Colonic mucosa (tissue), 4 donors: ENCODE measurements at regions not wholly inside any gene's neighbourhood (a gene's known extent, or its start where the extent isn't known, plus 50 kb on each side); places are given as distances from the start of the nearest gene placed in this dataset.

Experiments
- DNase-seq: peaks from one replicate; pipeline ENCODE4 v3.0.0-alpha.2; 2020
- H3K27ac ChIP-seq: fragments of 200-600 bp; one replicate; pipeline ENCODE4 v1.8.0; 2021
- H3K27me3 ChIP-seq: fragments of 200-600 bp; one replicate; pipeline ENCODE4 v1.8.0; 2021
- H3K36me3 ChIP-seq: fragments of 200-600 bp; one replicate; pipeline ENCODE4 v1.8.0; 2021
- H3K4me1 ChIP-seq: fragments of 200-600 bp; one replicate; pipeline ENCODE4 v1.8.0; 2021; ENCODE audit warnings: mild to moderate bottlenecking
- H3K4me3 ChIP-seq: fragments of 200-600 bp; one replicate; pipeline ENCODE4 v1.8.0; 2021
- H3K9ac ChIP-seq, 2 donors: one replicate each; pipeline ENCODE4 v1.7.0; 2013; ENCODE audit warnings: control low read depth in 2 of 2, low read depth in 2 of 2, low read length in 2 of 2
- H3K9me3 ChIP-seq: fragments of 200-600 bp; one replicate; pipeline ENCODE4 v1.8.0; 2021
- intact Hi-C: fragments of 100-400 bp; cut with DNase I; formaldehyde crosslinking; loops from one replicate; pipeline ENCODE4 v1.14.1; 2022
- TF ChIP-seq, protein P1 (sequence below): fragments of 200-600 bp; IDR thresholded peaks from one replicate; pipeline ENCODE4 v1.8.0; 2022; ENCODE audit warnings: antibody characterized with exemption, mild to moderate bottlenecking
- donor health status: healthy.
- donor health status: DM: no; HTN: no; CAD: no.
- donor health status: DM: no; HTN: no; CAD: no.

DNA sequence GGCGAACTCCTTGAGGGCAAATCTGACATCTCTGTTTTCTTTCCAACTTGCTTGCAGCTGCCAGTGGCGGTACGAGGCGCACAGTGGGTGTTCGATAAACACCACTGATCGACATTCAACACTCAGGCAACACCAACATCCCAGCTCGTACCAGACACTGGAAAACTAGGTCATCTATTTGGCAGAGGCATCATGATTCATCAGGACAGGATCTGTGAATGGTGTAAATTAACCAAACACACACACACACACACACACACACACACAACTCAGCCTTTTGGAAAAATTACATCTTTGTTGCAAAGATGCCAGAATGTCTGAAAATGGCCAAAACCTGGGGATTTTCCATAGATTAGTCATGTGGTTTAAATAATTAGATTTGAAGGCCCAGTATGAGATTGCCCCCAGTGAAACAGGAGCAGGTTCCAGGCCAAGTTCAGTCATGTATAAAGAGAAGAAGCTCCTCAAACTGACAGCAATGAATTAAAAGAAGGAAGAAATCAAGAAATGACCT, 150.5 kb upstream of the NCKAP5 start:
- TF ChIP-seq, protein P1, sequence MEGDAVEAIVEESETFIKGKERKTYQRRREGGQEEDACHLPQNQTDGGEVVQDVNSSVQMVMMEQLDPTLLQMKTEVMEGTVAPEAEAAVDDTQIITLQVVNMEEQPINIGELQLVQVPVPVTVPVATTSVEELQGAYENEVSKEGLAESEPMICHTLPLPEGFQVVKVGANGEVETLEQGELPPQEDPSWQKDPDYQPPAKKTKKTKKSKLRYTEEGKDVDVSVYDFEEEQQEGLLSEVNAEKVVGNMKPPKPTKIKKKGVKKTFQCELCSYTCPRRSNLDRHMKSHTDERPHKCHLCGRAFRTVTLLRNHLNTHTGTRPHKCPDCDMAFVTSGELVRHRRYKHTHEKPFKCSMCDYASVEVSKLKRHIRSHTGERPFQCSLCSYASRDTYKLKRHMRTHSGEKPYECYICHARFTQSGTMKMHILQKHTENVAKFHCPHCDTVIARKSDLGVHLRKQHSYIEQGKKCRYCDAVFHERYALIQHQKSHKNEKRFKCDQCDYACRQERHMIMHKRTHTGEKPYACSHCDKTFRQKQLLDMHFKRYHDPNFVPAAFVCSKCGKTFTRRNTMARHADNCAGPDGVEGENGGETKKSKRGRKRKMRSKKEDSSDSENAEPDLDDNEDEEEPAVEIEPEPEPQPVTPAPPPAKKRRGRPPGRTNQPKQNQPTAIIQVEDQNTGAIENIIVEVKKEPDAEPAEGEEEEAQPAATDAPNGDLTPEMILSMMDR: no peak
- H3K4me1 ChIP-seq: no peaks in the 10 kb centered on the region
- no peaks in the 10 kb centered on the region for H3K9me3 ChIP-seq
- no peak overlapping the region for H3K27ac ChIP-seq
- no peak overlapping the region for H3K9ac ChIP-seq
- no peaks in the 10 kb centered on the region for H3K36me3 ChIP-seq
- no peaks in the 10 kb centered on the region for H3K27me3 ChIP-seq
- intact Hi-C loops: no loop called here
- no peak for DNase-seq
- no peak overlapping the region for H3K4me3 ChIP-seq

DNA sequence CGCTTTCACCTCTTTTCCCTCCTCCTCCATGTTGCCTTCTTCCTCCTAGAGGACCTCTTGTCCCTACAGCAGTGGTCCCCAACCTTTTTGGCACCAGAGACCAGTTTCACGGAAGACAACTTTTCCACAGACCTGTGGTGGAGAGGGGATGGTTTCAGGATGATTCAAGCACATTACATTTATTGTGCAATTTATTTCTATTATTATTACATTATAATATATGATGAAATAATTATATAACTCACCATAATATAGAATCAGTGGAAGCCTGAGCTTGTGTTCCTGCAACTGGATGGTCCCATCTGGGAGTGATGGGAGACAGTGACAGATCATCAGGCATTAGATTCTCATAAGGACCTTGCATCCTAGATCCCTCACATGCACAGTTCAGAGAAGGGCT, 152.2 kb upstream of the NCKAP5 start:
- no peak for DNase-seq
- TF ChIP-seq, protein P1: no peak
- H3K27ac ChIP-seq: no peak overlapping the region
- intact Hi-C loops: no loop called here
- H3K4me1 ChIP-seq: no peaks in the 10 kb centered on the region
- no peaks in the 10 kb centered on the region for H3K9me3 ChIP-seq
- H3K36me3 ChIP-seq: no peaks in the 10 kb centered on the region
- H3K27me3 ChIP-seq: no peaks in the 10 kb centered on the region
- no peak overlapping the region for H3K9ac ChIP-seq
- H3K4me3 ChIP-seq: no peak overlapping the region

DNA sequence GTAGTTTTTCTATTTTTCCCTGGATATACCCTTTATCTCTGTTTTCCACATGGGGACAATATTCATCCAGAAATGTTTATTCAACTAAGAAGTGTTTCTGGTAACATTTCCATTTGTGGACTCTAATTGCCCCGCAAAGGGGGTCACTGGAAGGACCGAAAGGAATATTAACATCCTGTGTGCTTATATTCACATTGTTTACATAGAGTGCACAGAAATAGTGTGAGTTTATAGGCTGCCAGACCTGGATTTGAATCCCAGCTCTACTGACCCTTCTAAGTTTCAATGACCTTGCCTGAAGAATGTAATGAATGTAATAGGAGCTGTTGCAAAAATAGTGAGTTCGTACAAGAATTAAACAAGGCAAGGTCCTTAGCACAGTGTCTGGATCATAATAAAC, 152.9 kb upstream of the NCKAP5 start:
- no peak for DNase-seq

DNA sequence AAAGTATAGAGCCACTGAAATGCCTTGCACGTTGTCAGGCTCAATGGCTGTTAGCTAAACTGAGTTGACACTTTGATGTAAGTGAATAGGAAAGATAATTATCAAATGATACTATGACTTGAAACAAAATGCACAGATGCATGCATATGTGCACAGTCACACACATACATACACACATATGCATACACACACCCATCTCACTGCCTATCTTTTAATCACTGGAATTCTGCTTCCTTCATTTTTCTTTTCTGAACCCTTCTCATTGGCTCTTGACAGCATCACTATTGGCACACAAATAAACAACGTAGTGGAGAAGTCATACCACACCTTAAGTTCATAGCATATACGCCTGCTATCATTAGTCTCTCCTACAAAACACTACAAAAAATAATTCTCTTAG, 154.9 kb upstream of the NCKAP5 start:
- H3K27ac ChIP-seq: no peak overlapping the region
- TF ChIP-seq, protein P1: no peak
- no peak for DNase-seq
- no peaks in the 10 kb centered on the region for H3K27me3 ChIP-seq
- intact Hi-C loops: no loop called here
- H3K4me1 ChIP-seq: no peaks in the 10 kb centered on the region
- no peaks in the 10 kb centered on the region for H3K9me3 ChIP-seq
- H3K4me3 ChIP-seq: no peak overlapping the region
- H3K9ac ChIP-seq: no peak overlapping the region
- no peaks in the 10 kb centered on the region for H3K36me3 ChIP-seq

More for the DNA sequence above, 152.9 kb upstream of the NCKAP5 start:
- TF ChIP-seq, protein P1: no peak
- Histone ChIP-seq H3K4me3 (no peak overlapping the region), H3K36me3 (no peaks in the 10 kb centered on the region), H3K9me3 (no peaks in the 10 kb centered on the region), H3K9ac (no peak overlapping the region), H3K27me3 (no peaks in the 10 kb centered on the region), H3K27ac (no peak overlapping the region), H3K4me1 (no peaks in the 10 kb centered on the region)
- intact Hi-C loops: no loop called here

DNA sequence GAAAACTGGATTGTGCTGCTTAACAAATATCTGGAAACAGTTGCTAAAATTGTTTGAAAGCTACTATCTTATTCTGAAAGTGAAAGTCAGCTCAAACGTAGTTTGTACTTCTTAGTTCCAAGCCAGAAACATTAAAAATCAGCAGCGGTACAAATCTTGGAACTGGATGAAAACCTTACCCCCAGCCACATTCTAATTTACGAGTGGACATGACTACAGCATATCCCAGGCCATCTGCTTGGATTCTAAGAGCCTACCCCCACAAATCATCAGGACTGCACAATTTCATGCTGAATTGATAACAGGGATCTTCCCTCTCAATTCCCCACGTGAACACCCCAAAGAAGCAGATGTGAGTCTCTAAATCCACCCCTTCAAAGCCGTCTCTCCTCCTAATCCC, 158.7 kb upstream of the NCKAP5 start:
- no peaks in the 10 kb centered on the region for H3K4me1 ChIP-seq
- no peak overlapping the region for H3K4me3 ChIP-seq
- H3K9ac ChIP-seq: no peak overlapping the region
- no peak for DNase-seq
- no peak overlapping the region for H3K27ac ChIP-seq
- TF ChIP-seq, protein P1: no peak
- H3K27me3 ChIP-seq: no peaks in the 10 kb centered on the region
- no peaks in the 10 kb centered on the region for H3K36me3 ChIP-seq
- no peaks in the 10 kb centered on the region for H3K9me3 ChIP-seq
- intact Hi-C loops: no loop called here
